ENCODE measurements at regions not wholly inside any gene's neighbourhood (a gene's known extent, or its start where the extent isn't known, plus 50 kb on each side); places are given as distances from the start of the nearest gene placed in this dataset.

DNA sequence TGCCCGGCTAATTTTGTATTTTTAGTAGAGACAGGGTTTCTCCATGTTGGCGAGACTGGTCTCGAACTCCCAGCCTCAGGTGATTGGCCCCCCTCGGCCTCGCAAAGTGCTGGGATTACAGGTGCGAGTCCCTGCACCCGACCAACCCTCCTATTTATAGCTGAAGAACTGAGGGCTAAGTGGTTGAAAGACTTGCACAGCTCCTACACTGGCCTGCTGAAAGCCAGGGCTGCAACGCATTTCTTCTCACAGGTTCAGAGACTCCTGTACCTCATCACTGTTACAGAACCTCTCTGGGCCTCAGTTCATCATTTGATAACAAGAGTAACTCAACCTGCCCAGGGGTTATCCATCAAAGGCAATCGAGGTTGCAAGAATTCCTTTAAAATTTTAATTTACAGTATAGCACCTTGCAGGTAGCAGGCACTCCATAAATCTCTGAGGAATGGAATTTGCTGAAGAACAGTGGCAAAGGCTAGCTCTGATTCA lies 626.5 kb upstream of the TBL1XR1 start:
- TF ChIP-seq TAF1 (IDR thresholded peaks at IDR 0.05; ENCODE audit: low read depth, low read length) = no peak
- TF ChIP-seq POLR2A (IDR thresholded peaks at IDR 0.05; ENCODE audit: low read depth, low read length) = no peak
- TF ChIP-seq PAX5 (IDR thresholded peaks at IDR 0.05; ENCODE audit: insufficient read depth, low read length, severe bottlenecking) = no peak
- TF ChIP-seq POLR2AphosphoS5 (IDR thresholded peaks at IDR 0.05; ENCODE audit: low read depth, low read length) = no peak
- no peak for TF ChIP-seq SPI1 (IDR thresholded peaks at IDR 0.05; ENCODE audit: low read depth, low read length)
- TF ChIP-seq POU2F2 (IDR thresholded peaks at IDR 0.05; ENCODE audit: low read depth, low read length) = no peak
- FAIRE-seq (no peak), DNase-seq (ENCODE audit: insufficient read length, low spot score) (no peak)

DNA sequence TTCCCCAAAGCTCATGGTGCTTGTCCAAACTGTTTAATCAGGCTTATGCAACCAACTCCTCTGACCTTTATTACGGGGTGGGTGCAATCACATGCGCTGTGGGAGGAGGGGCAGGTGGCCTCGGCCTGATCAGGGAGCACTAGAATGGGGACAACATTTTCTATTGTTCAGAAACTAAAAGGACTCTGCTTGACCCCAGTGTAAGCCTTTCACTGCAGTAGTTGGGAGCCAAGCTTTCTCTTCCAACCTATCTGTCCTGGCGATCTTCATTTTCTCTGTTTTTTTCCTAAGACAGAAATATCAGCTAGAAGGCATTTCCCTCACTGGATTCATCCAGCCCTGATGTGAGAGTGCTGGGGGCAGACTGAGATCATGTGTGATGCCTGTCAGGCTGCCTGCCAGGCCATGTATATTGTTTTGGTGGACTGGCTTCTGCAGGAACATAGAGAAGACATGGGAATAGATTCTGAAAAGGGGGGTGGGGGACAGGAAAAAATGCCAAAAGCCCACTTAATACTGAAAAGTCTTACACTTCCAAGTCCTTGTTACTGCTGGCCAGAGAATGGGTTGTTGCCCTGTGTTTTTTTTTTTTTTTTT lies 627.0 kb upstream of the TBL1XR1 start:
- TF ChIP-seq POLR2AphosphoS5 (IDR thresholded peaks at IDR 0.05; ENCODE audit: low read depth, low read length) (no peak), POU2F2 (IDR thresholded peaks at IDR 0.05; ENCODE audit: low read depth, low read length) (no peak), POLR2A (IDR thresholded peaks at IDR 0.05; ENCODE audit: low read depth, low read length) (no peak), PAX5 (IDR thresholded peaks at IDR 0.05; ENCODE audit: insufficient read depth, low read length, severe bottlenecking) (no peak), TAF1 (IDR thresholded peaks at IDR 0.05; ENCODE audit: low read depth, low read length) (no peak), SPI1 (IDR thresholded peaks at IDR 0.05; ENCODE audit: low read depth, low read length) (no peak)
- FAIRE-seq = no peak
- no peak for DNase-seq (ENCODE audit: insufficient read length, low spot score)

DNA sequence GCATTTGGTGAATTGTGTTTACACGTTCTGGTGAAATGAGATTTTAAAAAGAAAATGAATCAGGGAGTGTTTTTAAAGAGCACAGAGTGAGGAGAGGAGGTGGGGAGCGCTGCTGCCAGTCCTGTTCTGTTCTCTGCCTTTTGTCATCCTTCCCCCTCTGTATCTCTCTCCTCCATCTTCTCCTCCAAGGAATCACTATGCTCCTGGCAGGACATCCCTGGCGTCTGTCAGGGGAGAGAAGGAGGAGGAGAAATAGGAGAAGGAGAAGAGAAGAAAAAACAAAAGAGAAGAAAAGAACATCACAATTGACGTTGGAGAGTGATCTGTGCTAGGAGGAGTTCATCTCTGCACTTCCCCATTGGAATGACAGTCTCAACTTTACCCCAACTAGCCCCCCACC lies 627.6 kb upstream of the TBL1XR1 start:
- no peak for DNase-seq (ENCODE audit: insufficient read length, low spot score)
- FAIRE-seq = no peak
- TF ChIP-seq POLR2AphosphoS5 (IDR thresholded peaks at IDR 0.05; ENCODE audit: low read depth, low read length) = no peak
- no peak for TF ChIP-seq POU2F2 (IDR thresholded peaks at IDR 0.05; ENCODE audit: low read depth, low read length)
- TF ChIP-seq TAF1 (IDR thresholded peaks at IDR 0.05; ENCODE audit: low read depth, low read length) = no peak
- TF ChIP-seq POLR2A (IDR thresholded peaks at IDR 0.05; ENCODE audit: low read depth, low read length) = no peak

DNA sequence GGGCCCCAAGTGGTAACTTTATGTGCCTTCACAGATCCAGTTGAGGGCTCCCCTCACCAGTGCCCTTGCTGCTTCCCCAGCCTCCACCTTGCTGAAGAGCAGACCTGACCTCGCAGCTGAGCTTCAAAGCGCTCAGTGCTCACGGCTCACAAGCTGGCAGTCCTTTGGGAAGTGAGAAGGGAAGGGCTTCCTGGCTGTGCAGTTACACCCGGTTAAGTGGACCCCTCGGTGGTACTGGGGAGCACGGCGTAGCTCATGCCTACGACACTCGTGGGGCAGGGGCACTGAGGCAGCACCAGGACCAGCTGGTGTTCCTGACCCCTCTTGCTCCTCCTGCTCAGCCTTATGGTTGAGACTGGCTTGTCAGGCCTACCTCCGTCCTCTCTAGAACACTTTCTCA lies 629.0 kb upstream of the TBL1XR1 start:
- TF ChIP-seq SPI1 (IDR thresholded peaks at IDR 0.05; ENCODE audit: low read depth, low read length) = no peak
- no peak for TF ChIP-seq TAF1 (IDR thresholded peaks at IDR 0.05; ENCODE audit: low read depth, low read length)
- TF ChIP-seq POU2F2 (IDR thresholded peaks at IDR 0.05; ENCODE audit: low read depth, low read length) = no peak
- no peak for TF ChIP-seq PAX5 (IDR thresholded peaks at IDR 0.05; ENCODE audit: insufficient read depth, low read length, severe bottlenecking)
- TF ChIP-seq POLR2AphosphoS5 (IDR thresholded peaks at IDR 0.05; ENCODE audit: low read depth, low read length) = no peak
- no peak for TF ChIP-seq POLR2A (IDR thresholded peaks at IDR 0.05; ENCODE audit: low read depth, low read length)
- FAIRE-seq = no peak
- no peak for DNase-seq (ENCODE audit: insufficient read length, low spot score)

DNA sequence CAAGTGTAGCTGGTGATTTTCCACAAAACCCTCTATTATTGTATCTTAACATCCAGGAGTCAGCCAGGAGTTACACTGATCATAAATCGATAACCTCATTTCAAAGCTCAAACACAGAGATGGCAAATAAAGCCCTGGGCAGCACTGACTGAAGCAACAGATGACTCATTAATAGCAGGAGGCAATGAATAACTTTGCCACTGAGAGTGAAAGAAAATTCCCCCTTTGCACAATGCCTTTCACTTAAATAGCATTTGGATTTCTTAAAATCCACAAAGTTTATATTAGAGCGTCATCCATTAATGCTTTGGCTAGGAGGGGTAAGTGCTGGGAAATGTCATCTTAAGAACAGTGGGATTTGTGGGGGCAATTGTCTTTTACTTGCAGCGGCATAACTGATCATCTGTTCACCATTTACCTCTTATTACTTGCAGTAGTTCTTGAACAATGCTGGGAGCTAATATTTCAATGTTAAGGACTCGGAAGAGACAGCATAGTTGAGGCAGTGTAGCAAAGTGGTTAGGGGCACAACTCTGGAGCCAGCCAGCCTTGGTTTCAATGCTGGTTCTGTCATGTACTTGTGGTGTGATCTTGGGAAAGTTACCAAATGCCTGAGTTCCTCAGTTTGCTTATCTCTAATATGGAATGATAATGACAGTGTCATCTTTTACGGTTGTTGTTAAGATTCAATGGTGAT lies 630.4 kb upstream of the TBL1XR1 start:
- FAIRE-seq (no peak), DNase-seq (ENCODE audit: insufficient read length, low spot score) (no peak)
- TF ChIP-seq SPI1 (IDR thresholded peaks at IDR 0.05; ENCODE audit: low read depth, low read length) (no peak), TAF1 (IDR thresholded peaks at IDR 0.05; ENCODE audit: low read depth, low read length) (no peak), POU2F2 (IDR thresholded peaks at IDR 0.05; ENCODE audit: low read depth, low read length) (no peak), POLR2A (IDR thresholded peaks at IDR 0.05; ENCODE audit: low read depth, low read length) (no peak), PAX5 (IDR thresholded peaks at IDR 0.05; ENCODE audit: insufficient read depth, low read length, severe bottlenecking) (no peak)

DNA sequence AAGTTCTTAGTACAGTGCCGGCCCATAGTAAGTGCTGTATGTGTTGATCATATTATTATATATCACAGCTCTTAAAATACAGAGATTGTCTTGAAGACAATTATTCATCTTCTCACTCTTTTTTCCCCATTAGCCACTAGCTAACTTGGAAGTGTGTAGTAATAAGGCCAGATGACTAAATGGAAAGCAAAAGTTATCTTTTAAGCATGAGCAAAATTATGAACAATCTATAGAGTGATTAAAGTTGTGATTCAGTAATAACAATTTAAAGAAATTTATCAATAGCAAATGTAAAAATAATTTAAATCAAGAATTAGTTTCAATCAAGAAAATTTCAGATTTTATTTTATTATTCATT lies 630.9 kb upstream of the TBL1XR1 start:
- no peak for TF ChIP-seq POLR2AphosphoS5 (IDR thresholded peaks at IDR 0.05; ENCODE audit: low read depth, low read length)
- no peak for TF ChIP-seq SPI1 (IDR thresholded peaks at IDR 0.05; ENCODE audit: low read depth, low read length)
- no peak for TF ChIP-seq TAF1 (IDR thresholded peaks at IDR 0.05; ENCODE audit: low read depth, low read length)
- TF ChIP-seq POU2F2 (IDR thresholded peaks at IDR 0.05; ENCODE audit: low read depth, low read length) = no peak
- TF ChIP-seq PAX5 (IDR thresholded peaks at IDR 0.05; ENCODE audit: insufficient read depth, low read length, severe bottlenecking) = no peak
- TF ChIP-seq POLR2A (IDR thresholded peaks at IDR 0.05; ENCODE audit: low read depth, low read length) = no peak
- FAIRE-seq (no peak), DNase-seq (ENCODE audit: insufficient read length, low spot score) (no peak)

DNA sequence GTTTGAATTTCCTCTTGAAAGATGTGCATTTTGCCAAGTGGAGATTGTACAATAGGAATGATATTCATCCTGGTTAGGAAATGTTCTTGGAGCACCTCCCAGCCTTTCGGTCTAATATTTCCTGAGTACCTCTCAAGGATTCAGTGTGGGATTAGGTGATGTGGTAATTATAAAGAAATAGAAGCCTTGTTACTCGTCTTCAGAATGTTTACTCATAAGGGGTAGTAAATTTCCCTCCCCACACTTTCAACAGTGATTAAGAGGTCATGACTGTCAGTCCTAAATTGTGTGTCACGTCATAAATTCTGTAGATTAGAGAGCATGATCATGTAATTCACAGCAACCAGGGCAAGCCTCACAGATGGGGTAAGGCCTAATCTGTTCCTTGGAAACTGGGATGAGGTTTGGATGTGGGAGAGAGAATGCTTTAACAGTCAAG lies 633.1 kb upstream of the TBL1XR1 start:
- TF ChIP-seq POLR2AphosphoS5 (IDR thresholded peaks at IDR 0.05; ENCODE audit: low read depth, low read length) (no peak), POU2F2 (IDR thresholded peaks at IDR 0.05; ENCODE audit: low read depth, low read length) (no peak), SPI1 (IDR thresholded peaks at IDR 0.05; ENCODE audit: low read depth, low read length) (no peak), TAF1 (IDR thresholded peaks at IDR 0.05; ENCODE audit: low read depth, low read length) (no peak), POLR2A (IDR thresholded peaks at IDR 0.05; ENCODE audit: low read depth, low read length) (no peak), PAX5 (IDR thresholded peaks at IDR 0.05; ENCODE audit: insufficient read depth, low read length, severe bottlenecking) (no peak)
- DNase-seq (ENCODE audit: insufficient read length, low spot score) (no peak), FAIRE-seq (no peak)

DNA sequence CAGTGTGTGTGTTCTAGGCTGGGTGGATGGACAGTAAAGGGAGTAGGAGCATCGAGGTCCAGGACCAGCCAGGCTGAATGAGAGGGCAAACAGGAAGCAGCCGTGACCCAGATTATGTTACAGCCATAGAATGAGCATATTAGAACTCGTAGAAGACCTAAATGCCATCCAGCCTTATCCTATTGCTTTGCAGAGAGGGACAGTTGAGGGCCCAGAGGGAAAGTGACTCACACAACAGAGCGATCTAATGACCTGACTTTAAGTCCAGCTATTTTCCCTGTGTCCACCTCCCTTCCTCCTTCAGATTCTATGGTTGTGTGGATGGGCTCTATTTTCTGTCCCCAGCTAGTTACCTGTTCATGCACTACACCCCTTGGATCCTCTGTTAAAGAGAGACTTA lies 634.1 kb upstream of the TBL1XR1 start:
- TF ChIP-seq SPI1 (IDR thresholded peaks at IDR 0.05; ENCODE audit: low read depth, low read length) = no peak
- no peak for TF ChIP-seq POU2F2 (IDR thresholded peaks at IDR 0.05; ENCODE audit: low read depth, low read length)
- no peak for TF ChIP-seq PAX5 (IDR thresholded peaks at IDR 0.05; ENCODE audit: insufficient read depth, low read length, severe bottlenecking)
- no peak for TF ChIP-seq POLR2A (IDR thresholded peaks at IDR 0.05; ENCODE audit: low read depth, low read length)
- no peak for TF ChIP-seq TAF1 (IDR thresholded peaks at IDR 0.05; ENCODE audit: low read depth, low read length)
- TF ChIP-seq POLR2AphosphoS5 (IDR thresholded peaks at IDR 0.05; ENCODE audit: low read depth, low read length) = no peak
- DNase-seq (ENCODE audit: insufficient read length, low spot score) = no peak
- FAIRE-seq = no peak

DNA sequence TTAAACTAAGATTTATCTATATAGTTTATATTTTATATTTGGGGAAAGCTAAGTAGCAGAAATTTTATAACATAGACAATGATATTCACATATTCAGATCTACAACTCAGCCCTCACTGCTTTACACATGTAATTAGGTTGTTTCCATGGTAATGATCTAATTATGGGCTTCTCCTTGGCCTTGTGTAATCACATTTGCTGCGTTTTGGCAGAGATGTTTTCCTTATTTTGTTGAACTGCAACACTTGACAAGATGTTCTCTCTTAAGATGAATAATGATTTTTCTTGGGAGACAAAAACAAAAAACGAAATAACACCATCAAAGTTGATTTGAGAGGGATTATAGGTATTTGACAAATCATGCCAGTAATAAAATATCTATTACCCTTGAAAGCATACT lies 635.6 kb upstream of the TBL1XR1 start:
- no peak for FAIRE-seq
- TF ChIP-seq TAF1 (IDR thresholded peaks at IDR 0.05; ENCODE audit: low read depth, low read length) (no peak), POLR2A (IDR thresholded peaks at IDR 0.05; ENCODE audit: low read depth, low read length) (no peak), POLR2AphosphoS5 (IDR thresholded peaks at IDR 0.05; ENCODE audit: low read depth, low read length) (no peak), PAX5 (IDR thresholded peaks at IDR 0.05; ENCODE audit: insufficient read depth, low read length, severe bottlenecking) (no peak)

More for the DNA sequence above, 635.6 kb upstream of the TBL1XR1 start:
- DNase-seq (ENCODE audit: insufficient read length, low spot score) = no peak

Measured in GM12891 (cell line).